B cell (primary cell): ENCODE measurements at regions not wholly inside any gene's neighbourhood (a gene's known extent, or its start where the extent isn't known, plus 50 kb on each side); places are given as distances from the start of the nearest gene placed in this dataset.

Experiments
- ATAC-seq: fragments of 200-7000 bp; cut with Tn5 transposase; one replicate; pipeline ENCODE4 v1.10.0; 2021; ENCODE audit warnings: low read depth, mild to moderate bottlenecking, moderate number of reproducible peaks, moderate library complexity
- CTCF ChIA-PET: fragments of 350-600 bp; sonication (Branson Sonifier 250); formaldehyde crosslinking; loops from one replicate; lab custom pipeline; 2021; ENCODE audit warnings: antibody characterized with exemption, inconsistent platforms; lab: Charles Lee
- POLR2A ChIA-PET: fragments of 350-600 bp; sonication (Branson Sonifier 250); formaldehyde crosslinking; loops from one replicate; lab custom pipeline; 2021; ENCODE audit warnings: antibody characterized with exemption; lab: Charles Lee
- DNase-seq: peaks from one replicate; pipeline ENCODE4 v3.0.0; 2013
- H2AFZ ChIP-seq: 2 replicates; pipeline ENCODE4 v1.6.1; 2012; ENCODE audit warnings: mild to moderate bottlenecking, low read depth, low read length; ENCODE audit not compliant: insufficient read depth, poor library complexity, severe bottlenecking
- H3K27ac ChIP-seq, 2 donors: 1 replicate in 1 of 2; 2 replicates in 1 of 2; pipeline ENCODE4 v1.5.1; 2012 to 2013; ENCODE audit warnings: low read length in 2 of 2, mild to moderate bottlenecking in 2 of 2, moderate library complexity in 1 of 2
- H3K27me3 ChIP-seq, 4 experiments: fragments of 200-600 bp in 1 of 4; sonication (generic) in 1 of 4; replicated peaks in 1 of 4; 1 replicate in 2 of 4; 2 replicates in 2 of 4; pipeline versions ENCODE4 v1.6.1 to v1.7.0; 2013 to 2016; ENCODE audit warnings: low read length in 3 of 4, mild to moderate bottlenecking in 2 of 4, mixed read lengths in 1 of 4, moderate library complexity in 1 of 4; ENCODE audit not compliant: insufficient read depth in 4 of 4, control insufficient read depth in 3 of 4; ENCODE audit errors: control extremely low read depth in 1 of 4
- H3K36me3 ChIP-seq, 2 experiments: replicated peaks in 1 of 2; 1 replicate in 1 of 2; 2 replicates in 1 of 2; pipeline versions ENCODE4 v1.6.1 to v1.7.1; 2013; ENCODE audit warnings: low read length in 1 of 2; ENCODE audit not compliant: insufficient read depth in 2 of 2, control insufficient read depth in 1 of 2; ENCODE audit errors: control extremely low read depth in 1 of 2, extremely low read depth in 1 of 2
- H3K4me1 ChIP-seq, 2 donors: fragments of 200-600 bp in 1 of 2; sonication (generic) in 1 of 2; 1 replicate in 1 of 2; 2 replicates in 1 of 2; pipeline versions ENCODE4 v1.5.1 to v1.6.1; 2013 to 2017; ENCODE audit warnings: low read length in 2 of 2; ENCODE audit not compliant: control insufficient read depth in 2 of 2, insufficient read depth in 2 of 2
- H3K4me2 ChIP-seq: replicated peaks from 2 replicates; pipeline ENCODE3; 2012; ENCODE audit warnings: mild to moderate bottlenecking, low read depth, low read length; ENCODE audit not compliant: poor library complexity, severe bottlenecking
- H3K4me3 ChIP-seq, 5 experiments: fragments of 200-600 bp in 1 of 5; sonication (generic) in 1 of 5; 1 replicate in 3 of 5; 2 replicates in 2 of 5; pipeline versions ENCODE4 v1.5.1 to v1.7.0; 2011 to 2016; ENCODE audit warnings: low read length in 4 of 5, mild to moderate bottlenecking in 4 of 5, low read depth in 2 of 5, control low read depth in 1 of 5, moderate library complexity in 1 of 5; ENCODE audit not compliant: insufficient read depth in 1 of 5; ENCODE audit errors: control extremely low read depth in 1 of 5, extremely low read depth in 1 of 5
- H3K79me2 ChIP-seq: fragments of 200-600 bp; sonication (generic); one replicate; pipeline ENCODE4 v1.6.0; 2016; ENCODE audit warnings: low read length; ENCODE audit not compliant: control insufficient read depth, insufficient read depth
- H3K9ac ChIP-seq: fragments of 200-600 bp; sonication (generic); 2 replicates; pipeline ENCODE4 v1.6.1; 2017; ENCODE audit warnings: mild to moderate bottlenecking, low read length, moderate library complexity
- H3K9me3 ChIP-seq, 3 donors: one replicate each; pipeline versions ENCODE4 v1.6.1 to v1.7.1; 2013; ENCODE audit warnings: low read length in 2 of 3; ENCODE audit not compliant: control insufficient read depth in 2 of 3, insufficient read depth in 1 of 3; ENCODE audit errors: control extremely low read depth in 1 of 3
- H4K20me1 ChIP-seq: 2 replicates; pipeline ENCODE4 v1.6.0; 2012; ENCODE audit warnings: mild to moderate bottlenecking, low read length; ENCODE audit not compliant: insufficient read depth, control insufficient read depth, poor library complexity, severe bottlenecking
- H3K27ac Mint-ChIP-seq: one replicate; pipeline ENCODE4 v1.8.0; 2021; ENCODE audit warnings: mixed read lengths
- H3K27me3 Mint-ChIP-seq: one replicate; pipeline ENCODE4 v1.8.0; 2021; ENCODE audit warnings: mixed read lengths
- H3K4me1 Mint-ChIP-seq: one replicate; pipeline ENCODE4 v1.8.0; 2021; ENCODE audit warnings: mixed read lengths
- H3K4me3 Mint-ChIP-seq: one replicate; pipeline ENCODE4 v1.8.0; 2021; ENCODE audit warnings: mixed read lengths
- H3K9me3 Mint-ChIP-seq: one replicate; pipeline ENCODE4 v1.8.0; 2022; ENCODE audit warnings: mixed read lengths; ENCODE audit not compliant: insufficient read depth
- EZH2 ChIP-seq: IDR thresholded peaks from 2 replicates; pipeline ENCODE4 v1.6.1; 2012; ENCODE audit warnings: borderline replicate concordance, low read depth, mild to moderate bottlenecking, moderate library complexity, low read length; ENCODE audit not compliant: insufficient read depth, poor library complexity, severe bottlenecking
- WGBS: methylation state at CpG from one replicate; pipeline ENCODE4 v1.1.5; 2013; ENCODE audit warnings: missing lambda C conversion rate; ENCODE audit not compliant: insufficient coverage; 5-methylcytosine and 5-hydroxymethylcytosine counted together
- intact Hi-C: fragments of 100-400 bp; cut with micrococcal nuclease; formaldehyde crosslinking; loops from one replicate; pipeline ENCODE4 v1.10.0; 2022
- TF ChIP-seq, protein P1 (sequence below): fragments of 200-600 bp; IDR thresholded peaks from one replicate; pipeline ENCODE4 v1.8.0; 2022; ENCODE audit warnings: antibody characterized with exemption, mild to moderate bottlenecking

DNA sequence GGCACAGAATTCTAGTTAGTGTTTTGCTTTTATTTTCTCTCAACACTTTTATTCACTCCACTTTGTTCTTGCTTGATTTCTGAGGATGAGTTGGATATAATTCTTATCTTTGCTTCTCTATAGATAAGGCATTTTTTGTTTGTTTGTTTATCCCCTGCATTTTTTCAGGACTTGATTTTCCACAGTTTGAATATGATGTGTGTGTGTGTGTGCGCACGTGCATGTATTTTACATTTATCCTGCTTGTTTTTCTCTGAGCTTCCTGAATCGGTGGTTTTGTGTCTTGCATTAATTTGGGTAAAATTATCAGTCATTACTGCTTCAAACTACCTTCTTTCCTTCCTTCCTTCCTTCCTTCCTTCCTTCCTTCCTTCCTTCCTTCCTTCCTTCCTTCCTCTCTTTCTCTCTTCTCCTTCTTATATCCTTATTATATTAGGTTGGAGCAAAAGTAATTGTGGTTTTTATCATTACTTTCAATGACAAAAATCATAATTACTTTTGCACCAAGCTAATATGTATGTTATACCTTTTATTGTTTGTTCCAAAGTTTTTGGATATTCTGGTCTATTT, 679.9 kb upstream of the RAG2 start:
- H4K20me1 ChIP-seq: no peaks in the 10 kb centered on the region
- ChIA-PET CTCF (no interaction called here), POLR2A (no interaction called here)
- intact Hi-C loops: no loop called here
- Mint-ChIP-seq H3K27me3 (no peaks in the 10 kb centered on the region), H3K27ac (no peak overlapping the region), H3K4me3 (no peak overlapping the region), H3K9me3 (no peaks in the 10 kb centered on the region), H3K4me1 (no peaks in the 10 kb centered on the region)
- H3K27me3 ChIP-seq: no peaks in the 10 kb centered on the region
- no peak for DNase-seq
- no peaks in the 10 kb centered on the region for H3K79me2 ChIP-seq
- no peaks in the 10 kb centered on the region for H3K36me3 ChIP-seq
- no peak for ATAC-seq
- WGBS: no CpG with 5 or more reads among the region's 3 CpGs
- H3K4me1 ChIP-seq: no peaks in the 10 kb centered on the region
- no peak overlapping the region for H3K4me2 ChIP-seq
- H3K27ac ChIP-seq: no peak overlapping the region
- no peak overlapping the region for H2AFZ ChIP-seq
- H3K9me3 ChIP-seq: peaks cover 0 to 1% (median 0%) of the 10 kb centered on the region in 3 donors
- H3K4me3 ChIP-seq: no peak overlapping the region
- TF ChIP-seq, protein P1, sequence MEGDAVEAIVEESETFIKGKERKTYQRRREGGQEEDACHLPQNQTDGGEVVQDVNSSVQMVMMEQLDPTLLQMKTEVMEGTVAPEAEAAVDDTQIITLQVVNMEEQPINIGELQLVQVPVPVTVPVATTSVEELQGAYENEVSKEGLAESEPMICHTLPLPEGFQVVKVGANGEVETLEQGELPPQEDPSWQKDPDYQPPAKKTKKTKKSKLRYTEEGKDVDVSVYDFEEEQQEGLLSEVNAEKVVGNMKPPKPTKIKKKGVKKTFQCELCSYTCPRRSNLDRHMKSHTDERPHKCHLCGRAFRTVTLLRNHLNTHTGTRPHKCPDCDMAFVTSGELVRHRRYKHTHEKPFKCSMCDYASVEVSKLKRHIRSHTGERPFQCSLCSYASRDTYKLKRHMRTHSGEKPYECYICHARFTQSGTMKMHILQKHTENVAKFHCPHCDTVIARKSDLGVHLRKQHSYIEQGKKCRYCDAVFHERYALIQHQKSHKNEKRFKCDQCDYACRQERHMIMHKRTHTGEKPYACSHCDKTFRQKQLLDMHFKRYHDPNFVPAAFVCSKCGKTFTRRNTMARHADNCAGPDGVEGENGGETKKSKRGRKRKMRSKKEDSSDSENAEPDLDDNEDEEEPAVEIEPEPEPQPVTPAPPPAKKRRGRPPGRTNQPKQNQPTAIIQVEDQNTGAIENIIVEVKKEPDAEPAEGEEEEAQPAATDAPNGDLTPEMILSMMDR: no peak
- TF ChIP-seq EZH2: no peak
- H3K9ac ChIP-seq: no peak overlapping the region

DNA sequence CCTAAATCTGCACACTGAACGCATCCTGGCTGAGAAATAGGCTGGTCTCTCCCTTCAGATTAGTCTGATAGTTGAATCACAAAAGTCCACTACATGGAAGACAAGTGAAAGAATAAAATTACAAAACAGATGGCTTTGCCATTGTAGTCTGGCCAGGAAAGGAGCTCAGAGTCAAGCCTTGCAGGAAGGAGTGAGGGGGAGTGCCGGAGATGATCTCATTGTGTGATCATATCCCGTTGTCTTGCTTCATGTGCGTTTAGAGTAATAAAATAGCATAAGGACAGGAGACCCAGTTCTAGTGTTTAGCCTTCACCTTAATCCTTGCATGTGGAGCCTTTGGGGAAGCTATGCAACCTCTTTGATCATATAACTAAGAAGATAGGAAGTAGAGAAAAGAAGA, 666.7 kb upstream of the RAG2 start:
- Histone ChIP-seq H2AFZ (no peak overlapping the region), H3K4me3 (no peak overlapping the region), H3K4me2 (no peak overlapping the region), H3K36me3 (no peaks in the 10 kb centered on the region), H3K9me3 (no peaks in the 10 kb centered on the region), H3K79me2 (no peaks in the 10 kb centered on the region), H4K20me1 (no peaks in the 10 kb centered on the region), H3K27me3 (no peaks in the 10 kb centered on the region), H3K27ac (no peak overlapping the region), H3K9ac (no peak overlapping the region), H3K4me1 (no peaks in the 10 kb centered on the region)
- H3K27me3 Mint-ChIP-seq: no peaks in the 10 kb centered on the region
- H3K4me1 Mint-ChIP-seq: no peaks in the 10 kb centered on the region
- H3K4me3 Mint-ChIP-seq: no peak overlapping the region
- no peak overlapping the region for H3K27ac Mint-ChIP-seq
- ChIA-PET POLR2A (no interaction called here), CTCF (no interaction called here)
- intact Hi-C loops: no loop called here
- no peak for TF ChIP-seq EZH2
- TF ChIP-seq, protein P1: no peak
- ATAC-seq (no peak), DNase-seq (no peak)
- 57% methylated on average over 1 of the region's 4 CpGs for WGBS
- H3K9me3 Mint-ChIP-seq: peaks cover 2% of the 10 kb centered on the region
